HCT116 (cell line): ENCODE measurements at regions not wholly inside any gene's neighbourhood (a gene's known extent, or its start where the extent isn't known, plus 50 kb on each side); places are given as distances from the start of the nearest gene placed in this dataset.

Source experiments
- ATAC-seq: fragments of 200-7000 bp; cut with Tn5 transposase; 2 replicates; pipeline ENCODE4 v1.9.1; 2020; ENCODE audit warnings: mild to moderate bottlenecking, moderate library complexity
- BruUV-seq: library from RNA; stranded (reverse); fragments of 400-500 nt; replicated peaks from 2 replicates; lab custom pipeline; 2021; lab: Mats Ljungman, UMichigan
- CTCF ChIA-PET: fragments of 300-600 bp; sonication (Branson Sonifier 250); formaldehyde crosslinking; loops from one replicate; lab custom pipeline; 2021; ENCODE audit warnings: antibody characterized with exemption; lab: Charles Lee
- POLR2A ChIA-PET: fragments of 300-600, 350-600 bp; sonication (Branson Sonifier 250); formaldehyde crosslinking; loops from one replicate; lab custom pipeline; 2021; ENCODE audit warnings: antibody characterized with exemption; lab: Charles Lee
- RAD21 ChIA-PET, 2 experiments: fragments of 300-600 bp; sonication (Branson Sonifier 250); formaldehyde crosslinking; loops; one replicate each; lab custom pipeline; 2023; ENCODE audit warnings: low total read pairs in 2 of 2; ENCODE audit not compliant: uncharacterized antibody in 2 of 2, unreplicated experiment in 2 of 2, low non-redundant PET in 1 of 2; lab: Charles Lee
- DNase-seq: peaks from one replicate; pipeline ENCODE4 v3.0.0-alpha.2; 2010; ENCODE audit warnings: low read depth, low spot score
- H2AFZ ChIP-seq: fragments of 200-600 bp; shearing (Covaris generic), sonication (generic); 2 replicates; pipeline ENCODE4 v1.6.1; 2017; ENCODE audit warnings: low read depth, mixed run types, mixed read lengths, antibody characterized with exemption, low read length; ENCODE audit not compliant: poor library complexity, severe bottlenecking
- H3K27ac ChIP-seq: 2 replicates; pipeline ENCODE4 v1.5.1; 2012; ENCODE audit warnings: low read depth, low read length
- H3K27me3 ChIP-seq: fragments of 200-600 bp; sonication (generic); 2 replicates; pipeline ENCODE4 v1.6.1; 2016; ENCODE audit warnings: mixed run types, low read length, mixed read lengths; ENCODE audit not compliant: insufficient read depth
- H3K36me3 ChIP-seq, 2 experiments: fragments of 200-500 bp in 1 of 2; fragments of 200-600 bp in 1 of 2; sonication (Bioruptor generic) in 1 of 2; sonication (generic) in 1 of 2; 2 replicates each; pipeline versions ENCODE4 v1.5.1 to v1.6.1; 2014 to 2016; ENCODE audit warnings: low read length in 2 of 2, inconsistent platforms in 1 of 2, mixed read lengths in 1 of 2, mixed run types in 1 of 2; ENCODE audit not compliant: insufficient read depth in 2 of 2, control insufficient read depth in 1 of 2
- H3K4me1 ChIP-seq, 2 experiments: fragments of 200-600 bp in 1 of 2; sonication (generic) in 1 of 2; 2 replicates each; pipeline versions ENCODE4 v1.5.1 to v1.6.1; 2012 to 2017; ENCODE audit warnings: low read length in 2 of 2, inconsistent platforms in 1 of 2, mild to moderate bottlenecking in 1 of 2, mixed read lengths in 1 of 2, mixed run types in 1 of 2, moderate library complexity in 1 of 2; ENCODE audit not compliant: insufficient read depth in 2 of 2, control insufficient read depth in 1 of 2
- H3K4me2 ChIP-seq: fragments of 200-600 bp; sonication (generic); 2 replicates; pipeline ENCODE4 v1.6.1; 2017; ENCODE audit warnings: mixed run types, low read length, mixed read lengths
- H3K4me3 ChIP-seq, 2 experiments: fragments of 200-600 bp in 1 of 2; sonication (generic) in 1 of 2; replicated peaks in 1 of 2; 2 replicates each; pipeline ENCODE4 v1.5.1; 2011 to 2016; ENCODE audit warnings: low read length in 2 of 2, control low read depth in 1 of 2, low read depth in 1 of 2, mild to moderate bottlenecking in 1 of 2, mixed read lengths in 1 of 2, mixed run types in 1 of 2
- H3K79me2 ChIP-seq: fragments of 200-600 bp; sonication (generic); 2 replicates; pipeline ENCODE4 v1.6.1; 2017; ENCODE audit warnings: mild to moderate bottlenecking, mixed run types, low read length, moderate library complexity, mixed read lengths; ENCODE audit not compliant: insufficient read depth
- H3K9ac ChIP-seq: fragments of 200-600 bp; sonication (generic); 2 replicates; pipeline ENCODE4 v1.6.1; 2016; ENCODE audit warnings: low read length, mixed read lengths
- H3K9me2 ChIP-seq: fragments of 200-600 bp; sonication (generic), shearing (Covaris generic); 2 replicates; pipeline ENCODE4 v1.6.1; 2017; ENCODE audit warnings: mixed run types, mild to moderate bottlenecking, moderate library complexity; ENCODE audit not compliant: insufficient read depth
- H3K9me3 ChIP-seq, 2 experiments: fragments of 200-500 bp in 1 of 2; fragments of 200-600 bp in 1 of 2; sonication (Bioruptor generic) in 1 of 2; sonication (generic) in 1 of 2; 2 replicates each; pipeline ENCODE4 v1.6.1; 2014 to 2017; ENCODE audit warnings: low read length in 2 of 2, mixed read lengths in 2 of 2, inconsistent platforms in 1 of 2, low read depth in 1 of 2, mild to moderate bottlenecking in 1 of 2, mixed run types in 1 of 2, moderate library complexity in 1 of 2; ENCODE audit not compliant: control insufficient read depth in 1 of 2, insufficient read depth in 1 of 2
- H4K20me1 ChIP-seq: fragments of 200-600 bp; sonication (generic), shearing (Covaris generic); 2 replicates; pipeline ENCODE4 v1.6.1; 2017; ENCODE audit warnings: mixed run types, mild to moderate bottlenecking, moderate library complexity; ENCODE audit not compliant: insufficient read depth
- CBX3 ChIP-seq: IDR thresholded peaks from 2 replicates; pipeline ENCODE4 v1.6.1; 2012; ENCODE audit warnings: low read depth
- EZH2phosphoT487 ChIP-seq: fragments of 200-600 bp; IDR thresholded peaks from 2 replicates; pipeline ENCODE4 v1.6.1; 2018; ENCODE audit warnings: antibody characterized with exemption, borderline replicate concordance
- FOSL1 ChIP-seq: IDR thresholded peaks from 2 replicates; pipeline ENCODE4 v1.6.1; 2012; ENCODE audit warnings: low read depth
- JUND ChIP-seq: IDR thresholded peaks from 2 replicates; pipeline ENCODE4 v1.6.1; 2012
- MAX ChIP-seq: IDR thresholded peaks from 2 replicates; pipeline ENCODE4 v1.6.1; 2012
- POLR2A ChIP-seq: IDR thresholded peaks from 2 replicates; pipeline ENCODE4 v1.7.0; 2011; ENCODE audit warnings: borderline replicate concordance; ENCODE audit not compliant: insufficient read depth, insufficient read length; ENCODE audit errors: extremely low read depth
- POLR2AphosphoS5 ChIP-seq: IDR thresholded peaks from 2 replicates; pipeline ENCODE4 v1.6.1; 2011; ENCODE audit warnings: mild to moderate bottlenecking, low read depth, low read length, moderate library complexity
- RAD21 ChIP-seq: IDR thresholded peaks from 2 replicates; pipeline ENCODE4 v1.6.1; 2012; ENCODE audit warnings: low read depth, mild to moderate bottlenecking
- SP1 ChIP-seq: IDR thresholded peaks from 2 replicates; pipeline ENCODE4 v1.6.1; 2012; ENCODE audit warnings: low read depth
- SRF ChIP-seq: IDR thresholded peaks from 2 replicates; pipeline ENCODE4 v1.6.1; 2012; ENCODE audit warnings: low read depth
- TCF7L2 ChIP-seq: IDR thresholded peaks from 2 replicates; pipeline ENCODE4 v1.7.0; 2011; ENCODE audit warnings: borderline replicate concordance, inconsistent platforms; ENCODE audit not compliant: insufficient read depth, insufficient read length; ENCODE audit errors: extremely low read depth
- YY1 ChIP-seq: IDR thresholded peaks from 2 replicates; pipeline ENCODE4 v1.6.1; 2011; ENCODE audit warnings: low read length, low read depth, moderate library complexity, mild to moderate bottlenecking; ENCODE audit not compliant: insufficient replicate concordance; ENCODE audit errors: extremely low read depth
- ZFX ChIP-seq: fragments of 450-650 bp; IDR thresholded peaks from 2 replicates; pipeline ENCODE4 v1.6.1; 2017
- intact Hi-C: fragments of 100-400 bp; cut with micrococcal nuclease; formaldehyde crosslinking; loops from 2 replicates; pipeline ENCODE4 v1.10.0; 2022
- TF ChIP-seq, protein P1 (sequence below): IDR thresholded peaks from 2 replicates; pipeline ENCODE4 v1.6.1; 2012
- TF ChIP-seq, protein P2 (sequence below): IDR thresholded peaks from 2 replicates; pipeline ENCODE4 v1.6.1; 2012; ENCODE audit warnings: low read depth

DNA sequence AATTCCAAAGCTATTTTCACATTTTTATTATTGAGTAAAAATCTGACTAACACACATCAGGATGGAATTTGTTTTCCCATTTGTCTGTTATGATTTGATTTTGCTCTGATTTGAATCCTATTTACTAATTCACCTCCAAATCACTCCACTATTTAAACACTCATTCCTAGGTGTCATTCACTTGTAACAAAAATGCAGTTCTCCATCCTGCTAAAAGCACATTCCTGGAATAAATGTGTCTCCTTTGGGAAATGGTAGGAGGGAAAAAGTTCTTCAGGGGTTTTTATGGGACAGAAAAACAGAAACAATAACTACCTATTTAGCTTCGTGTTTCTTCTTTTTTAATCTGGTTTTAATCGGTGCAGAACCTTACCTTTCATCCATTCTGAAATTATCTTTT is 494.1 kb upstream of the CITED2 start:
- BruUV-seq: no TSS peak
- ATAC-seq: no peak
- no peak for TF ChIP-seq TCF7L2
- no peak for TF ChIP-seq ZFX
- TF ChIP-seq SP1: no peak
- TF ChIP-seq SRF: no peak
- TF ChIP-seq POLR2A: no peak
- TF ChIP-seq MAX: no peak
- TF ChIP-seq RAD21: no peak
- TF ChIP-seq CBX3: no peak
- no peak for TF ChIP-seq EZH2phosphoT487
- TF ChIP-seq, protein P1, sequence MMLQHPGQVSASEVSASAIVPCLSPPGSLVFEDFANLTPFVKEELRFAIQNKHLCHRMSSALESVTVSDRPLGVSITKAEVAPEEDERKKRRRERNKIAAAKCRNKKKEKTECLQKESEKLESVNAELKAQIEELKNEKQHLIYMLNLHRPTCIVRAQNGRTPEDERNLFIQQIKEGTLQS: no peak
- no peak for TF ChIP-seq POLR2AphosphoS5
- TF ChIP-seq FOSL1: no peak
- TF ChIP-seq YY1: no peak
- TF ChIP-seq, protein P2, sequence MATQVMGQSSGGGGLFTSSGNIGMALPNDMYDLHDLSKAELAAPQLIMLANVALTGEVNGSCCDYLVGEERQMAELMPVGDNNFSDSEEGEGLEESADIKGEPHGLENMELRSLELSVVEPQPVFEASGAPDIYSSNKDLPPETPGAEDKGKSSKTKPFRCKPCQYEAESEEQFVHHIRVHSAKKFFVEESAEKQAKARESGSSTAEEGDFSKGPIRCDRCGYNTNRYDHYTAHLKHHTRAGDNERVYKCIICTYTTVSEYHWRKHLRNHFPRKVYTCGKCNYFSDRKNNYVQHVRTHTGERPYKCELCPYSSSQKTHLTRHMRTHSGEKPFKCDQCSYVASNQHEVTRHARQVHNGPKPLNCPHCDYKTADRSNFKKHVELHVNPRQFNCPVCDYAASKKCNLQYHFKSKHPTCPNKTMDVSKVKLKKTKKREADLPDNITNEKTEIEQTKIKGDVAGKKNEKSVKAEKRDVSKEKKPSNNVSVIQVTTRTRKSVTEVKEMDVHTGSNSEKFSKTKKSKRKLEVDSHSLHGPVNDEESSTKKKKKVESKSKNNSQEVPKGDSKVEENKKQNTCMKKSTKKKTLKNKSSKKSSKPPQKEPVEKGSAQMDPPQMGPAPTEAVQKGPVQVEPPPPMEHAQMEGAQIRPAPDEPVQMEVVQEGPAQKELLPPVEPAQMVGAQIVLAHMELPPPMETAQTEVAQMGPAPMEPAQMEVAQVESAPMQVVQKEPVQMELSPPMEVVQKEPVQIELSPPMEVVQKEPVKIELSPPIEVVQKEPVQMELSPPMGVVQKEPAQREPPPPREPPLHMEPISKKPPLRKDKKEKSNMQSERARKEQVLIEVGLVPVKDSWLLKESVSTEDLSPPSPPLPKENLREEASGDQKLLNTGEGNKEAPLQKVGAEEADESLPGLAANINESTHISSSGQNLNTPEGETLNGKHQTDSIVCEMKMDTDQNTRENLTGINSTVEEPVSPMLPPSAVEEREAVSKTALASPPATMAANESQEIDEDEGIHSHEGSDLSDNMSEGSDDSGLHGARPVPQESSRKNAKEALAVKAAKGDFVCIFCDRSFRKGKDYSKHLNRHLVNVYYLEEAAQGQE: no peak
- no peak for TF ChIP-seq JUND
- no peaks in the 10 kb centered on the region for H3K9me3 ChIP-seq
- H3K4me3 ChIP-seq: no peak overlapping the region
- DNase-seq: no peak
- H3K4me2 ChIP-seq: no peak overlapping the region
- no peaks in the 10 kb centered on the region for H4K20me1 ChIP-seq
- ChIA-PET CTCF (no interaction called here), POLR2A (interaction anchor here (1.2 kb wide), 1 partner anchor 499 kb away, joined by 3 read pairs; no protein-coding TSS in a partner anchor), RAD21 (no interaction called here)
- no peaks in the 10 kb centered on the region for H3K79me2 ChIP-seq
- intact Hi-C loops: no loop called here
- no peak overlapping the region for H2AFZ ChIP-seq
- H3K9ac ChIP-seq: no peak overlapping the region
- H3K36me3 ChIP-seq: no peaks in the 10 kb centered on the region
- H3K4me1 ChIP-seq: no peaks in the 10 kb centered on the region
- H3K9me2 ChIP-seq: no peaks in the 10 kb centered on the region
- H3K27ac ChIP-seq: no peak overlapping the region
- H3K27me3 ChIP-seq: no peaks in the 10 kb centered on the region
